HG03565 (cell line): ENCODE measurements at regions not wholly inside any gene's neighbourhood (a gene's known extent, or its start where the extent isn't known, plus 50 kb on each side); places are given as distances from the start of the nearest gene placed in this dataset.

ENCODE experiments used
- ATAC-seq: cut with Tn5 transposase; IDR thresholded peaks from one replicate; pipeline ENCODE4 v1.9.1; 2021; ENCODE audit warnings: mild to moderate bottlenecking, moderate library complexity; ENCODE audit not compliant: unreplicated experiment

DNA sequence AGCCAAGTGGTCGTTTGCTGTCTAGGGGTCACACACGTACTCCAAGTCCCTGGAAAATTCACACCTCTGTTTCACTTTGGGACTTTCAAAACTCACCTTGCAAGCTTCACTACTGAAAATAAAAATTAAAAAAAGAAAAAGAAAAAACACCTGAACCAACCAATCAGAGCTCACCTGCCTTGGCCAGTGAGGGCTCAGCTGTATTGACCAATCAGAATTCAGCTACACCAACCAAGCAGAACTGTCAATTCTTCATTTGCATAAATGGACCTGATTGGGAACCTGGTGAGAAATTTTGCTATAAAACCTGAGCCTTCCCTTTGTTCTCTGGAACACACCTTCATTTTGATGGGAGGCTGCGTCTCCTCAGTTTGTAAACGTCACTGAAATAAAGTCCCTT is 176.4 kb downstream of the TTC32 start:
- ATAC-seq: no peak

DNA sequence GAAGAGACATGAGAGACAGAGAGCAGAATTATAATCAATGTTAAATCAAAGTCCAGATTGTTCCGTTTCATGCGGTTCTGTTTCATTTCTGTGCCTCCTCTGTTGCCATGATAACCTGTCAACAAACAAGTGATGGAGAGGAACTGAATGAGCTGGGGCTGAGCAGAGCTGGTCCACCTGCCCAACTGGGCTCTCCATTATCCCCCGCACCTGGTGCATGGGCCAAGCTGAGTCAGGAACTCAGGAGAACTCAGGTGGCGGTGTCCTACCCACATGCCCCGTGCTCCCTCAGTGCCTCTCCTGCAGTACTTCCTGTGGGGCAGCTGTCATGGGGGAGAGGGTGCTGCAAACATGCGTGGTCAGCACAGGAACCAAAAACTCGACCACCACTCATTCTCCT is 178.8 kb downstream of the TTC32 start:
- ATAC-seq: no peak

DNA sequence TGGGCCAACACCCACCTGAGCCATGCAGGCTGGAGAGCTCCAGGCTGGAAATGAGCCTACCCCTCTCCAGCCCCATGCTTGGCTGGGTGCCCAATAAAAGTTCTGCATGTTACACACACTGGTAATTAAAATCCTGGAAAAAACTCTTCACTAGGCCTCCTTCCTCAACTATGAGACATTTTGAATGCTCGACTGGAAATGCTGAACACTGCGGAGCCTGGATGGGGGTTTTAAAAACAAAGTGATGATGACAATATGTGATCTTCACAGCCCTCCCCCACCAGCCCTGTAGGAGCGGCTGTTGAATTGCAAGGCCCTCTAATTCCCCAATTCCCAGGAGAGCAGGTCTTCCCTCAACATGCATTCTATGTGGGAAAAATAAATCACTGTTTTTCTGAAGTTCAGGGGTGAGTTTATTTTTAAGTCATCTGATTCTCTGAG is 179.2 kb downstream of the TTC32 start:
- no peak for ATAC-seq

DNA sequence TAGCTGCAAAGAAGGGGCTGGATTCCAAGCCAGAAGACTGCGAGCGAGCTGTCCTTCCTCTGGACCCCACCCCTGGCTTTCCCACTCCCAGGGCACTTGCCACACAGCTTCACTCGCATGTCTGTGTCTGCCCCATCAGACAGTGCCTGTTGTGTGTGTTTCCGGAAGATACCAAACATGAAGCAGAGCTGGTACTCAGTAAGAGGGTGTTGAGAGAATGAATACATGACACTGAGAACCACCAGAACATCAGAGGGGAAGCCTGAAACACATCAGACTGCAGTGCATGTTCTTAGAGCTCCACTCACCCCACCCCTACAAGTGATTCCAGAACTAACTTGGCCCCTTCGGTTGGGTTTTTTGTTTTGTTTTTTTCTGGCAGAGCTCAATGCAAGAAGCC is 181.5 kb downstream of the TTC32 start:
- no peak for ATAC-seq

DNA sequence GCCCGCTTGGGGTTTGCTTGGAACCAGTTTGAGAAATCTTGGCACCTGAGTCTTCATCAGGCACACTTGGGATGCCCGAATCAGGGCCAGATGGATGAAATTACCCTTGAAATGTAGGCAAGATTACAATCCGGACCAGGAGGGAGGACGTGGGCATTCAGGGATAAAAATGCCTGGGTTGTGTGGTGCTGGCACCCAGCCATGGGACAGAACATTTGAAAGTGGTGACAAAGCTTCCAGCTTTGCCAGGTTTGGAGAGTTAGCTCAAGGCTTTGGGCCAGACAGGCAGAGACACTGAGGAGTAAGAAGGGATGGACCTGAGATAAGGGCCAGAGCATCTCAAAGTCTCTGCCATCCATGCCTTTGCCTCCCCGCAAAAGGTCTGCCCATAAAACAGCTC is 182.2 kb downstream of the TTC32 start:
- ATAC-seq: no peak

DNA sequence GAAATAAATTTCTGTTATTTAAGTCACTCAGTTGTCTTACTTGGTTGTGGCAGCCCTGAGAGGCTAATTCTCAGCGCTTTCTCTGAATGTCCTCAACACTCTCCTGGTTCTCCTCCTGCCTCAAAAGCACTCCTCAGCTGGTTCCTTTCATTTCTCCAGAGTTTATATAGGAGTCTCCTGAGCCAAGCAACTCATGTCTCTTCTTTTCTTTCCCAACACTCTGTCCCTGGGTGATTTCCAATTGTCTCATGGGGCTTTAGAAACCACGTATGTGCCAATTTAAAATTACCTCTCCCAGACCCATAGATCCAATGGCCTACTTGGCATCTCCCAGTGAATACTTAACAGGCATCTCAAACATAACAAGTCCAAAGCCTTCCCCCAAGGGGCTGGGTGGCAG is 184.3 kb downstream of the TTC32 start:
- no peak for ATAC-seq

DNA sequence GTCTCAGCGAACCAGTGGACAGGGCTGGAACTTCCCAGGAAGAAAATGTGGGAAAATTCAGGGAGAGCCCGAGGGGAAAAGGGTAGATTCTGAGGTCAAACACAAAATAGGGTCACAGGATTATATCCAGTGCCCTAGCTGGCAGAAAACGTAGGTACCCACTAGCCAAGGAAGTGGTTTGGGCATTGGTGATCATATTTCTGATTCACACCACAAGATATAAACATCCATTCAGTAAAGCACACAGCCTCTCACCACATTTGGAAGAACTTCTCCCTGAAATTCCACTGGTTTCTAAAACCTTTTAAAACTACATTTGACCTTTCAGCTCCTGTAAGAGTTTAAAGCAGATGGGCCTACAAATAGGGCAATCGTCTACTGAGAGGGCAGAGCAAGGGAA is 186.9 kb downstream of the TTC32 start:
- ATAC-seq: no peak

DNA sequence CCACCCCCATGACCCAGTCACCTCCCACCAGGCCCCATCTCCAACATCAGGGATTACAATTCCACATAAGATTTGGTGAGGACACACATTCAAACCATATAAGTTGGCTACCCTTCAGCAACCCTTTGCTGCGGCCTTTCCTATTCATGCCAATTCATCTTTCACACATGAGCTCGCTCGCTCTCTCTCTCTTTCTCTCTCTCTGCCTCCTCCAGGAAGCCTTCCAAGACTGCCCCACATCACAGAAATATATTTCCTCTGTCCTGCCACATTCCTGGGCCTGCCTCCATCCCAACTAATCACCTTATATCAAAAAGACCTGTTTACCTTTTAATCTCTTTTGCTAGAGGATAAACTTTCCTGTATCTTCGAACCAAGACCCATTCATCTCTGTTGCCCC is 188.9 kb downstream of the TTC32 start:
- ATAC-seq: no peak

DNA sequence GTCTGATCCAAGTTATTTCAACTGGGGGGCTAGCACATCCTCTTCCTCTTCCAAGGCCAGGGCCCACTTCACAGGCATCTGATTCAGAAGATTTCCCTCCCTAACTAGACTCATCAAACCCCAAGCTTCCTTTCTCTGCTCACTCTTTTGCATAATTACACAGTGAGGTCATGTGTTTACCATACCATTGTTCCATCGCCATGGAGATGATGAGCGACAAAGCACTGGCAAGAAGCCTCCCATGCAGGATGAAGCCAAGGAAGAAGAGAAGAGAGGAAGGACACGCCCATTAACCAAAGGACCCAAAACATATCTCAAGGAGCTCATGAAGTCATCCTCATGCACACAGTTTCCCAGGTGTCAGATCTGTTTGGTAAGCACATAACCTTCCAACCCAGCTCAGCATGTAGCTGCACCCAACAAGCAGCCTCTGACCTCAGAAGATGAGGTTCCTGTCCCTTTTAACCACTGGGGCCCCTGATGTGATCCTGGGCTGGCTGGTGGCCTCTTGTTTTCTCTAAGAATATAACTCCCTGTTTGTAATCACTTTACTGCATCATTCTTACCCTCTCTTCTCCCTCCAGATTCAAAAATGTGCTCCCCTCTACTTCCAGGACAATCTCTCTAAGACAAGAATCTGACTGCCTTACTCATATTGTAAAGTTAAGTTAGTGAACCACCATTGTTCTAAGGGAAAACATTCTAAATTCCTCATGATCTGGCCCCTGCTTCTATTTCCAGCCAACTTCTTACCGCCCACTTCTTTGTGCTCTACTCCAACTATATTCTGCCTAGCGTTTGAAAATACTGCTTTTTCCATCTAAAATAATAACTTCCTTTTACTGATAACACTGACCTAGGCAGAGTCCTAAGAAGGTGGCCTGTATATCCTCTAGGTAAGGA is 190.1 kb downstream of the TTC32 start:
- no peak for ATAC-seq

DNA sequence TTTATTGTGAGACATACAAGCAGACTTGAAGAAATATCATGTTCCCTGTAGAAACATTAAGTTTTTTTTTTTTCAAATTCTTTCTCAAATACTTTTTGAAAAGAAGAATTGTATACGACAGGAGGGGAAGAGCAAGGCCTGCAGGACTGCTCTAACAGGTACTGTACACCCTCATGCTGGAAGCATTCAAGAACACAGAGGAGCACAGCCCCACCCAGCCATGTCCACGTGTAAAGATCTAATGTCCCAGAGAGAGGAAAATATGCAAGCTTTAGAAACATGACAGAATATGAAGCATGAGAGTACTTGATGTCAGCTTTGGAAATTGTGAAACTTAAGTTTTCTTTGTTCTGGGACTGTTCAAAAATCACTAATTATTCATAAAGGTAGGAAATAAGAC is 191.6 kb downstream of the TTC32 start:
- ATAC-seq: no peak

DNA sequence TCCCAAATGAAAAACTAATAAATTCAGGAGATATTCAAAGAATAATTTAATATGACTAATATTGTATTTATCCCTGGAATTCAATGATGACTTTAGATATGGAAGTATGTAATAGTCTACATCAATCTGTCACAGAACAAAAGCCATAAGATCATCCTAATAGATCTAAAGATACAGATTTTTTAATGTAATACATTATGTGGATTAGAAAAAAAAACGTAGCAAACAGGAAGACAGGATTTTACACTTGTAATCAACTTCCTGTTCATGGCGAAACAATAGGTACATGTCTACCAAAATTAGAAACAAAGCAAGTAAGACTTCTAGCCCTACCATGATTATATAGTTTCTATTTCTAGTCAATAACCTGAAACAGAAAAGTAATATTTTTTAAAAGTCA is 192.2 kb downstream of the TTC32 start:
- no peak for ATAC-seq

DNA sequence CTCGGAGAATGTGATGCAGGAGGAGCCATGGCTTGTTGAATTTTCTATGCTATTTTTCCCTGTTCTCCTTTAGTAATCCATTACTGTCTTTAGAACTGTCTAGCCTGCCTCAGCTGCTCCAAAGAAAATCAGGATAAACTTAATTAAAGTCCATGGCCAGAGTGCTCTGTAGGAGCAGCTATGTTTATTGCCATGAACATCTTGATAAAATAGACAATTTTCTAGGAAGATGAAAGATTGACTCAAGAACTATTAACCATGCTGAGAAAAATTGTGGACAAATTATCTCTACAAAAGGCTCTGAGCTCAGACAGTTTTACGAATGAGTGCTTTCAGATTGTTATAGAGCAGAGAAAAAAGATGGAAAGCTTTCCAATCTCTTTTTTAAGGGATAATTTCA is 193.0 kb downstream of the TTC32 start:
- no peak for ATAC-seq

DNA sequence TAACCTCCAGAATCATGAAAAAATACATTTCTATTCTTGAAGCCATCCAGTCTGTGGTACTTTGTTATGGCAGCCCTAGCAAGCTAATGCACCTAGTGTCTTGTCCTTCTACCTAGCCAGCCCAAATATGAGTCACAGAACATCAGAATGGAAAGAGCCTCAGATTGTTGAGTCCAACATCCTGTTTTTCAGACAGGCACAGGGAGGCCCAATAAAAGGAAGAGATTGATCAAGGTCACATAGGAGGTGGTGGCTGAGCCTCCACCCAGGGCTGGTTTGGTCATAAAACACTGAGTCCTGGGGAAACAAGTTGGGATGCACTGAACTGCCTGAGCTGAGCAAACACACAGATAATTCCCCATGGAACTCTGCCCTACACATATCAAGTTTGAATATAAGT is 195.5 kb downstream of the TTC32 start:
- ATAC-seq: no peak

DNA sequence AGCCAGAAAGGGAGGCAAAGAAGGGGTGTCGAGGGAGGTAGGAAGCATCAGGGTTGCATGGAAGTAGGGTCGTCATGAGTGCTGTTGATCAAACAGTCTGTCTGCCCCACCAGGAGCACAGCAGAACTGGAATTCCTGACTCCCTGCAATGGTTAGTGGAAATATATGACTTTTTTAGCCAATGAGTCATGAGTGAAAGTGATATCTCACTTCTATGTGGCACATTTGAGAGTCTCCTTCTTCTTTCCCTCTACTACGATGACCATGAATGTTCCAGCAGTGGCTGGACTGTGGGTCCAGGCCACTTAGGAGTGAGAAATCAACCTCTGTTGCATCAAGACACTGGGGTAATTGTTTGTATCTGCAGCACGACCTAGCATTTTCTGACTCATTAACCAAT is 199.5 kb downstream of the TTC32 start:
- ATAC-seq: no peak

DNA sequence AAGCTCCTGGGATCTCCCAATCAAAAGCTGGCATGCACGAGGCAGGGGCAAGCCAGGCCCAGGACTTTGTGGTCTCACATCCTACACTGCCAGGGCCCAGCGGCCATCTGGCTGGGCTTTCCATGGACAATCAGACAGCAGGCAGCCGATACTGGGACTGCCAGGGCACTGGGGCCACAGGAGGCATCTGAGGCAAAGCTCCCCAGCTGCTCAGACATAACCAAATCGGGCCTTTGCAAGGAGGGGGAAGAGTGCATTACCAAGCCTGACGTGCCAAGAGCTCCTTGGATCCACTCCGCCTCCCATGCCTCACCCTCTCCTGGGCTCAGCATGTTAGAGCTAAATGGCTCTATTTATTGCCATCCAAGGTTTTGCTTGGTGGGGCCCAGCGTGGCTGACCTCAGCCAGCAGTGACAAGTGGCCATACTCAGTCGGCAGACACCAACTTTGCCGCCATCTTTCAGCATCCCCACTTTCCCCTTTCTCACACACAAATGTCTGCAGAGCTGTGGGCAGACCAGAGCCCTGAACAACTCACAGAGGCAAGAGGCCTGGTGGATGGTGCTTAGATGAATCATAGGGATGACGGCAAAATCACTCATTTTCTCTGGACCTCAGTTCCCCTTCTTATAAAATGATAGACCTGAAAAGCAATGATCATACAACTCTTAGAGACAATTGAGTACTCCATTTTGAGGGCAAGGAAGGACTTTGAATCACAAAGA is 200.8 kb downstream of the TTC32 start:
- ATAC-seq: no peak

DNA sequence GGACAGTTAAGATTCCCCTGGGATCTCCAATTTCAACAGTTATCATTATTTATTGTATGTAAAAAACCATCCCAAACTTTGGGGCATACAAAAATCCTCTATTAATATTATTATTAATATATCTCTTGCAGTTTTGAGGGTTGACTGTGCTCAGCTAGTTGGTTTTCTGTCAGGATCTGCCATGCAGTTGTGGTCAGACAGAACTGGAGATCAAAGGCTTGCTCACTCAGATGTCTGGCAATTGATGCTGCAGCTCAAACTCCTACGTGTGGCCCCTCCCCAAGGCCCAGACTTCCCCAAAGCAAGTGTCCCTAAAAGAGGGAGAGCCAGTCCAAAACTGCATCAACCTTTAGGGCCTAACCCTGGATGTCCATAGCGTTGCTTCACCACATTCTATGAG is 204.7 kb downstream of the TTC32 start:
- ATAC-seq: no peak

DNA sequence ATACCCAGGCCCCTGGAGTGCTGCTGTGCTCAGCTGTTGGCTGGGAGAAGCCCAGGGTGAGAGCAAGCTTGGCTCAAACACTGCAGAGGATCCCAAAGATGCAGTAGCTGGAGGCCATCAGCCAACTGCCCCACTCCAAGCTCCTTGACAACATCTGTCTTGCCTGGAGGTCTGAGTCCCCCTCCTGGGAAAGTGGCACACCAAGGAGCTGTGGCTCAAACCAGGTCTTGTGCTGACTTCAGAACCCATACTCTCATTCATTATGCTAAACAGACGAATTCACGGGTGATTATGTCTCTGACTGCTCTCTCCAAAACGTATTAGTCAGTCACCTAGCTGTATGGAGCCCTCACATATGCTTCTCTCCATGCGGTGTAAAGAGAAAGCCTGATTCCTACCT is 206.1 kb downstream of the TTC32 start:
- ATAC-seq: no peak

DNA sequence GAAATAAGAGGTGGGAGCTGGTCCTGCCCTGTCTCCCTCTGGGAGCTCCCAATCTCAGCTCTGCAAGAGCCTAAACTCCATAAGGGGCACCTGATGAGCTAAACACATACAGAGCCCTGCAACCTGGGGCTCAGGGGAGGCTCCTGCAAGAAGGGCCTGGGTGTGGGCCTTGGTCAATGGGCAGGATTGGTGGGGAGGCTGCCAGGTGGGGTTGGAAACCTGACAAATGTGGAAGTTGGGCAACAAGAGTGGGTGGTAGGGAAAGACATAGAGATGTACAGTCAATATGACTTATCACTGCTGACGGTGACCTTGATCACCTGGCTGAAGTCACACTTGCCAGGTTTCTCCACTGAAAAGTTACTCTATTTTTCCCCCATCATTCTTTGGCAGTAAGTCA is 209.9 kb downstream of the TTC32 start:
- ATAC-seq: no peak

DNA sequence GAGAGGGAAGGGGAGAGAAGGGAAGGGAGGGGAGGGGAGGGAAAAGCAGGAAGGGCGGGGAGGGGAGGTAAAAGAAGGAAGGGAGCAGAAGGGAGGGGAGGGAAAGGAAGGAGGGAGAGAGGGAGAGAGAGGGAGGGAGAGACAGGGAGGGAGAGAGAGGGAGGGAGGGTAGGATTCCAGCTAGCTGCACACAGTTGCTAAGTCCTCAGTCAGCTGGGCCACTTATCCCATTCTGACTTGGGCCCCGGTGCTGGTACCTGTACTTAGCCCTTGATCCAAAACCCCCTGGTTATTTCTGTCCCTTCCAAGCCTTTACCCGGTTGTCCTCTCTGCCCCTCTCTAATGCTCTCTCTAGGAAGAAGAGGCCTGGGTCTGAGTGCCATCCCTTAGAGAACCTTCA is 211.4 kb downstream of the TTC32 start:
- ATAC-seq: no peak

DNA sequence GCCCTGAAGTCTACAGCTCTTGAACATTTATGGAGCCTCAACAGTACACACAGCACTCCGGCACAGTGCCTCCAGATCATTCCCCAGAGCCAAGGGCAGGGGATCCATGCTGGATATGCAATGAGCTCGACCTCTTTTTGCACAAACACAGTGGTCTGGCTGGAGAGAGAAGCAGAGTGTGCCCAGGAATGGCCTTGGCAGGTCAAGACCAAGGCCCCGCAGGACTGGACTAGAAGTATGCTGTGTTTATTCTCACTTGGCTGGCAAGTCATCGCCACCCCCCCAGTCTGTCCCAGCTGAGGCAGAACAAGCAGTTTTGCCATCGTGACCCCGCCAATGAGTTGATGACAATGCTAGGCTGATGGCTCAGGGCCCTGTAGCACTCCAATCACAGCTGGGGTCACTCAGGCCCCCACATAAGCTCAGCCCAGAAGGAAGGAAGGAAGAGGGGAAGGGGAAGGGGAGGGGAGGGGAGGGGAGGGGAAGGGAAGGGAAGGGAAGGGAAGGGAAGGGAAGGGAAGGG is 212.1 kb downstream of the TTC32 start:
- ATAC-seq: no peak

DNA sequence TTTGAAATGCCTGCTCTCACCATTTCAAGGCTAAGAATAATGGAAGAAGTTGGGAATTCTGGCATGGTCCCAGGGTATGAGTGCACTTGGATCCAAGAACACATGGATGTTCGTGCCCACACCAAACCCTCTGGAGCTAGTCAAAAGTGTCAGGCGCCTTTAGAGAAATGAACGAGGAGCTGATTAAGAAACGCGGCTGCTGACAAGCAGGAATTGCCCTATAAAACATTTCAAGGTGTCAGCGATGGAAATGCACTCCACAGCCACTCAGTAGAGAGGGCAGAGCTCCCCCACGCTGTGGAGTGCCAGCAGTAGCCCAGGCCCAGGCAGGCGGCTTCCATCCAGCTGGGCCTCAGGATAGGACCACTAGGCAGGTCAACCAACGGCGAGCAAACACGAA is 213.7 kb downstream of the TTC32 start:
- ATAC-seq: no peak

DNA sequence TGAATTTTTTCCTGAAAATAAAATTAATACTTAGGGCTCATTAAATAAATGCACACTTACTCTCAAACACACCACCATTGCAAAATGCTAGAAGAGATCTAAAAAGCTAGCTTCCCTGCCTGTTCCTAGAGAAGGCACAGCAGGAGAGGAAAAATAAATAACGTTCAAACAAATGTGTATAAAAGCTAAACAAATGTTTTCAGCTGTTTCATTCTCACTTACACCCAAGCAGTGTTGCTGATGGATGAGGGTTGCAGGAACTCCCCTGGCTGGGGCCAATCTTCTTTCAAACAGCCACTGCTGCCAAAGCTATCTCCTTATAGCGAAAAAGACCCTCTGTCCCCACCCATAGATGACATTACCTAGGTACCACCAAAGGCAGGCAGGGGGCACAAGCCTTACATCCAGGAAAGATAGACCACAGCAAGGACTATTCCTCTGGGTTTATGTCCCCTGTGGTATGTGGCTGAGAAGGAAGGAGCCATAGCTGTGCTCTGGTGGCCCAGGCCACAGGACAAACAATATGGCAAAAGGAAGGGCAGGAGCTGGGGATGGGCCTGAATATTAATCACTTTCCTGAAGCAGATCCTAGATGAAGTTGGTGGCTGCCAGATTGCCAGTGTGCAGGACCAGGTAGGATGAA is 214.6 kb downstream of the TTC32 start:
- no peak for ATAC-seq
